Stimulated activated CD4-positive, alpha-beta T cell treated with anti-CD3 and anti-CD28 coated beads, Interleukin-2, amount 100 ng/mL, for 24 hours (primary cell): ENCODE measurements at regions not wholly inside any gene's neighbourhood (a gene's known extent, or its start where the extent isn't known, plus 50 kb on each side); places are given as distances from the start of the nearest gene placed in this dataset.

Experiments
- DNase-seq, 2 donors: peaks; one replicate each; pipeline ENCODE4 v3.0.0-alpha.2; 2020

GRCh38 chr2:41828052-41828643 is 219.7 kb upstream of the PKDCC start:
- DNase-seq = no peak

DNA sequence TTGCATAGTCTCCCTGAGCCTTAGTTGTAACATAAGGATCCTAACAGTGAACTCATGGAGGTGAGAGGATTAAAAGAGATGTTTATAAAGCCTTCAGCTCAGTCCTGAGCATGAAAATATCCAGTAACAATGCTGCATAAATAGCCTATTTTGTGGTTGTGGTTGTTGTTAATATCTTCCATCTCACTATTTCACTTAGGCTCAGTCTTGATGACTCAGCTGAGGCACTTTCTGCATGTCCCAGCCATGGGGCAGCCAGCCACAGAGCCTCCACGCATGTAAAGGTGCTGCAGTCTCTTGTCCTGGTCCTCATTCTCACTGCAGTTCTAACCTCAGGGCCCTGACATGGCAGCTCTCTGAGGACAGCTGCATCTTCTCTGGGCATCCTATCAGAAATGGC is 218.8 kb upstream of the PKDCC start:
- DNase-seq = no peak

- DNase-seq = no peak
Observed at GRCh38 chr2:41830600-41830999, 217.2 kb upstream of the PKDCC start.

GRCh38 chr2:41832218-41832617 is 215.6 kb upstream of the PKDCC start:
- DNase-seq = no peak

DNA sequence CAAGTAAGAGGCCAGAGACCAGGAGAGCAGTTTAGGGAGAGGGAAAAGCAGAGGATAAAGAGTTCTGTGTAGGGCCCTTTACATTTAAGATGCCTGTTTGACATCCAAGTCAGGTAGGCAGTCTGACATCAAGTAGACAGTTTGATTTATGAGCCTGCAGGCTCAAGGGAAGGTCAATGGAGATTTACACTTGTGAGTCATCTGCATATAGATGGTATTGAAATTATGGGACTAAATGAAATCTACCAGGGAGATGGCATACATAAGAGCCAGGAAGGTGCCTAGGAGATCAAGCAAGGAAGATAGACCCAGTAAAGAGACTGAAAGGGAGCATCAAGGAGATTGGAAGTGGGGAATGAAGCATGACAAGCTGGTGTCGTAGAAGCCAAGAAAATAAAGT is 212.4 kb upstream of the PKDCC start:
- DNase-seq = no peak

DNA sequence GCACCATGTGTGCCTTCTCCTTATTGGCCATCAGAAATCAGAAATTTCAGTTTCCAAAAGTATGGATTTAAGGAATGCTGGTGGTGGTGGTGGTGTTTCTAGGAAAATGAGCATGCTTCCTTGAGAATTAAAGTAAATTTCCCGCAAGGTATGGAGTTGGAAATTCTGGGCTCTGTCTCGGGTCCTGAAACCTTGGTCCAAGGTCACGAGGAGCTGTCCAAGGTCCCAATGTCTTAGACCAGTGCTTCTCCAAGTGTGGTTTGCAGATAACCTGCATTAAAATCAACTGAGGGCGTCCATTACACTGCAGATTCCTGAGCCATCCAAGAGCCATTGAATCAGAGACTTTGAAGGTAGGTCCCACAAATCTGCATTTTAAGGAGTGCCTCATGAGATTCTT is 210.9 kb upstream of the PKDCC start:
- DNase-seq = peak in 1 of 2 donors; percentile 26

DNA sequence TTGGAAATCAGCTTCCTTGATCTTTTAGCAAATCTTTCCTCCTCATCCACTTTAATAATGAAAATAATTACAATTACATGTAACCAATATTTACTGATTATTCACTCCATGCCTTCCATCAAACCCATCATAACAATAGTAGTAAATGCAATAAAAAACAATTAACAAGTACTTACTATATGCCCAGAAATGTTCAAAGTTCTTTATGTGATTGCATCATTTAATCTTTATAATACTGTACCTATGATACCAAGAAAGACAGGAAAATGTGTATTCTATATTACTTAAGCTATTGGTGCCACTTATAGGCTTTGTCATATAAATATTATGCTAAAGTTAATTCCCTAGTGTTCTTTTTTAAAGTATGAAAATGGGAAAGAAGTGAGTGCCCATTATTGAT is 210.2 kb upstream of the PKDCC start:
- no peak for DNase-seq

DNA sequence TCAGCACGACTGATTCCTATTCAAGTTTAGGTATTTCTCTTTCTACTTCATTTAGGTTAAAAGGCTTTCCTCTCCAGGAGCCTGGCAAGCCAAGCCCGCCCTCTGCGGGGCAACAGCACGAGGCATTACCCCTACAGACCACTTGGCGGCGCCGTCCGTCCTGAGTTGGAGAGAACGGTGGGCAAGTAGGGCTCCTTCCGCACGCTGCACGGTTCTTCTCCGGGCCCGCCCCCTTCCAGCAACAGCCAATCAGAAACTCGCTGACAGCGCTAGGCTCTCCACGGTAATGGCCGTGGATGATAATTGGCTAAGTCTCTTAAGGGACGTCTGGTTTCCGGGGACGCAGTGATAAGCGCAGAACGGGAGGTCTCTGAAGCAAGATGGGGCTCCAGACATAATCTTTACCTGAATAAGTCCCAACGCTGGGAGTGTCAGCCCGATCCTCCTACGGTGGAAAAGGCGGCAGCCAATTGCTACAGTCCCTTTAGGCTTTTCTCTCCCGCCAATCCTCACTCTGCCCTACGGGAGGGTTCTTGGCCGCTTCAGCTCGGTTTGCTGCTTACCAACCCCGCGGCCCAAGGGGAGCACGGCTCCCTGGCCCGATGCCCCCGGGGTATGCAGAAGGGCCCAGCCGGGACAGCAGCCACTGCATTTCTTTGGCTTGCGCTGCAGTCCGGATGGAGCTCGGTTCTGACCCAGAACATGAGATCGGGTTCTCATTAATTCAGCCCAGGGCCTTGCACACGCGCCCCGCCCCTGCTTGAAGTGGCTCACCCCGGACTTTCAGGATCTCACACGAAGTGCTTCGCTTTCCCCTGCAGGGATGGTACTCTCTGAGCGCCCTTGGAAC is 206.9 kb upstream of the PKDCC start:
- DNase-seq = peak; percentile 98

DNA sequence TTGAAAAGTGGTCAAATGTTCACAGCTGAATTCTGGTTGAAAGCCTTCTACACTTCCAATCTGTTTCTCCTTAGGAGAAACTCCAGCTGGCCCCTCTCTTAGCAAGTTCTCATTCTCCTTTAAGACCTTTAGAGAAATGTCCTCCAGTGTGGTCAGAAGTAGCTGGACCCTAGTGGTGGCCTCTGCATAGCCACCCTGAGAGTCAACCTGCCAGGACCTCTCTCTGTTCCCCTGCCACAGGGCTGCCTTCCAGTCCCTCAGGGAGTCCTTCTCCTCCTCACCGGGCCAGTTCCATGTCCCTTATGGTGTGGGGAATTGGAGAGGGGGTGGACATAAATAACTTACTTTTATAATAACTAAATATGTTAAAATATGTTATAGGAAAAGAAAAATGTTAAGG is 200.9 kb upstream of the PKDCC start:
- no peak for DNase-seq

GRCh38 chr2:41847744-41848441 is 199.9 kb upstream of the PKDCC start:
- no peak for DNase-seq

GRCh38 chr2:41851554-41851953 is 196.3 kb upstream of the PKDCC start:
- DNase-seq = no peak

DNA sequence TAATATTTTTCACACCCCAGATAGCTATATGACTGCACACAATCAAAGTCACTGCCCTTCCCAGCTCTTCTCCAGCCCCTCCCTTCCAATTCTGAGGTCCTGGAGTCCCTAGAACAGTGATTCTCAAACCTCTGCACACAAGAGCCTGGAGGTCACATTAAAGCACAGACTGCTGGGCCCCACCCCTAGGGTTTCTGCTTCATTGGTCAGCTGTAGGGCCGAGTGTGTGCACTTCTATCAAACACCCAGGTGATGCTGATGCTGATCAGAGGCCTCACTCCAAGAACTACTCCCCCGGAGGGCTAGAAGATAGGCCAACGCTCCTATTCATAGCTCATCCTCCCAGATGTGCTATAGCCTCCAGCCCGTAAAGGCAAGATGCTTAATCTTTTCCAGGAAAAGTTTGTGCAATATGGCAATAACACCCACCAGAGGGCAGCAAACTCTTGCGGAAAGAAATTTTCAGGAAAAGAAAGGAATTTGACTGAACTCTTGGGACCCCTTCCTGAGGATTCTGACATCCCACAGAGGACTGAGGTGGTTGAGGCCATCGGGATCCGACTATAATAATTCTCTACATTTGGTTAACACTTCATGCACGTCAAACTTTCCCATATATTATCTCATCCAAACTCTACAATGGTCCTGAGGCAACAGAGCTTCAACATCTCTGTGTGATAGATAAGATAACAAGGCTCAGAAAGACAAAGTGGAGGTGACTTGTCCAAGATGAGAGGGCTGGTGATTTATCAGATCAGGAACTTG is 194.2 kb upstream of the PKDCC start:
- DNase-seq = peak in 1 of 2 donors; percentile 8

DNA sequence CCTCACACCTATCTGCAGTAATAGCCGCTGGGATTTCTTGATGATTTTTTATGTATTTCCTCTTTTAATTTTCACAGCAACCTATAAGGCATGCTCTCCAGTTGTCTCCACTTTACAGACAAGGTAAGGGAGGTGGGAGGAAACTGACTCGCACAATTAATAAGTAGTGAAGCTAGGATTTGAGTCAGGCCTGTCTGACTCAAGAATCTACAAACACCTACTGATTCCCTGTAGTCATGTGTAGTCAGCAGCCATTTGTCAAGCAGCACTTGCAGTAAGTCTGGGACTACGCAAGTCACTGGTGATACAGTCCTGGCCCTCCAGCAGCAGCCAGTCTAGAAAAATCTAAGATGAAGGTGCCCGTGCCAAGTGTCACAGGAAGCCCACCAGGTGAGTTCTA is 193.6 kb upstream of the PKDCC start:
- DNase-seq = peak in 1 of 2 donors; percentile 26

- no peak for DNase-seq
Observed at GRCh38 chr2:41856946-41857345, 190.9 kb upstream of the PKDCC start.

GRCh38 chr2:41859615-41860514 is 188.0 kb upstream of the PKDCC start:
- no peak for DNase-seq

DNA sequence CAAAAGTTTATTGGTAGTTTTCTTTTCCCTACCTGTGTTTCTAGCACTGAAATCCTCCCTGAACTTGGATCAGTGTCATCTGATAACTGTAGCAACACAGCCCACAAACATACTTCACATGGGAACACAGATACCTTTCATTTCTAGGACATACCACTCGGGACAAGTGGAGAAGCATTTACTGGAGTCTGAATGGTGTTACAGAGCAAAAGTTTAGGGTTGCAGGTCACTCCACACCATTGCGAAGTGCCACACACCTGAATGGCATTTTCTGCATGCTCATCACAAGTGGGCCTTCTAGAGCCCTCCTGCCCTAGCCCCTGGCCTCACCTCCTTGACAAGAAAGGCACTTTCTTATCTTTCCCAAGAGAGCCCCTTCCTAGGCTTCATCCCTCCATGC is 184.8 kb upstream of the PKDCC start:
- no peak for DNase-seq

- DNase-seq = no peak
Observed at GRCh38 chr2:41865263-41865662, 182.6 kb upstream of the PKDCC start.

GRCh38 chr2:41867553-41867952 is 180.3 kb upstream of the PKDCC start:
- DNase-seq = no peak

DNA sequence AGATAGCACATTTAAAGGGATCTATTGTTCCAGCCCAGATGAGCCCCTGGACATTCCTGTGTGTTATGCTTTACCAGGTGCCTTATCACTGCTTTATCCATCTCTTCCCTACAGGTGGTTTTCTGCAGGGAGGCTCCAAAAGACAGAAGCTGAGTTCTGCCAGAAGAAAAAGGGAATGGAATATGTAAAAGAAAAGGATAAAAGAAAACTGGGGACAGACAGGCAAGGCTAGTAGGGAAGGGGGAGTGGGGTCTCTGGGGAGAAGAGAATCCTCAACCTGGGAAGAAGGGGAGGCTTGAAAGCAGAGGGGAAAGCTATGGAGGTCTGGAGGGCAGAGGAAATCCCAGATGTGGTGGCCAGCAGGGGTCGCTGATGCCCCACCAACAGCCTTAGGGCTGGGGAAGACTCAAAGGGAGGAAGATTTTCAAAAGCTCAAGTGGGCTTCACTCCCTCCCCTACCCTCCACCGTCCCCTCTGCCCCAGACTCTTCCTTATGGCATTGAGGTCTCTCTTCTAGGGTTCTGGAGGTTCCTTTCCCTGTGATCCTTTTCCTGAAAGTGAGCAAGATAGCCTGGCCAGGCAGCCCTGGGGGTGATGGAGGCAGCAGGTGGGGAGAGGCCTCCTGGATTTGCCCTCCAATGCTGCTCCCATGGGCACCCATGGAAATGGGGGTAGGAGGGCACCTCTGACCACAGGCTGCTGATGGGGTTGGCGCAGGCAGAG is 178.1 kb upstream of the PKDCC start:
- peak; percentile 76 to 81 for DNase-seq

DNA sequence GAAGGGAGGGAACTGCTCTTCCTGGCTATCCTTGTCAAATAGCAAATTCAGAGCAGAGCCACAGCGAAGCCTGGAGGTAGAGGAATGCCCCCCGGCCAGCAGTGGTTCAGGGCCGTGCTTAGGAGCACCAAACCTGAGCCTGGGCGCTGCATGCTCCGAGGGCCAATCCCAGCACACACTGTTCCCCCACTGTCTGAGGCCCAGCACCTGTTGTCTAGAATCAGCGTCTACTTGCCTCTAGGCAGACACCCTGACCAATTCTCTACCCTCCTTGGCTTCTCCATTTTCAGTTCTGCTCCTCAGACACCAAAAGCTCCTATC is 177.6 kb upstream of the PKDCC start:
- DNase-seq = no peak

GRCh38 chr2:41871080-41871479 is 176.7 kb upstream of the PKDCC start:
- DNase-seq = no peak

DNA sequence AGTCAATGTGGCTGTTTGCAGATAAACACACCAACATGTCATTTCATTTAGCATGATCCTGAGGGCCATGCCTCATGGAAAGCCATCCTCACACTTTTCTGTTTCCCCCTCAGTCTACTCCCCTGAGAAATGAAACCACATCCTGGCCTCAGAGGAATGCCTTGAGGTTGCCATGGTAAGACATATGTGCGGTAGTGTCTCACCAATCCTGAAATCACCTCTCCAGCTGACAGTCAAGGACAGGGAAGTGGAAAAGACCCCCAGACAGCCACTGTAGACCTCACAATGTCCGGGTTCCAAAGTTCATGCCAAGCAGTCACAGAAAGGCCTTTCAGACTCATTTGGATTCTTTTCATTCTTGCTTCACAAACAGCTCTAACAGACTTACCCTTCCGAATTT is 175.2 kb upstream of the PKDCC start:
- DNase-seq = no peak
